ENCODE measurements at regions not wholly inside any gene's neighbourhood (a gene's known extent, or its start where the extent isn't known, plus 50 kb on each side); places are given as distances from the start of the nearest gene placed in this dataset.

- no peaks in the 10 kb centered on the region for H3K36me3 ChIP-seq (ENCODE audit: control insufficient read depth in 4 of 4, insufficient read depth in 4 of 4, low read length in 4 of 4)
- no peak overlapping the region for H3K4me3 ChIP-seq
- no peaks in the 10 kb centered on the region for H3K4me1 ChIP-seq (ENCODE audit: control insufficient read depth in 5 of 5, insufficient read depth in 5 of 5, low read length in 5 of 5)
- no peak for DNase-seq
- H3K9ac ChIP-seq (ENCODE audit: insufficient read depth in 1 of 2, low read length in 2 of 2), result no peak overlapping the region
- H3K27me3 ChIP-seq (ENCODE audit: control insufficient read depth in 3 of 3, insufficient read depth in 3 of 3, low read length in 2 of 3), result no peaks in the 10 kb centered on the region
- no peak overlapping the region for H3K27ac ChIP-seq (ENCODE audit: low read depth in 1 of 2, low read length in 1 of 2)
- 84 to 91% methylated on average over 1 of the region's 1 CpG for WGBS, 2 donors
- TF ChIP-seq CTCF (IDR thresholded peaks at IDR 0.05; ENCODE audit: control extremely low read depth, extremely low read depth), result no peak
- H3K9me3 ChIP-seq (ENCODE audit: control insufficient read depth in 4 of 4, insufficient read depth in 3 of 4, low read length in 3 of 4), result no peaks in the 10 kb centered on the region
- no peak for ATAC-seq (ENCODE audit: insufficient read depth, low FRiP score)
Measured at GRCh38 chr7:16317406-16317805, 103.9 kb downstream of the CRPPA start.

- no peaks in the 10 kb centered on the region for H3K36me3 ChIP-seq (ENCODE audit: control insufficient read depth in 4 of 4, insufficient read depth in 4 of 4, low read length in 4 of 4)
- H3K9ac ChIP-seq (ENCODE audit: insufficient read depth in 1 of 2, low read length in 2 of 2), result no peak overlapping the region
- ATAC-seq (ENCODE audit: insufficient read depth, low FRiP score) (no peak), DNase-seq (no peak)
- 93 to 98% methylated on average over 3 of the region's 3 CpGs for WGBS, 2 donors
- no peaks in the 10 kb centered on the region for H3K9me3 ChIP-seq (ENCODE audit: control insufficient read depth in 4 of 4, insufficient read depth in 3 of 4, low read length in 3 of 4)
- H3K4me3 ChIP-seq, result no peak overlapping the region
- no peaks in the 10 kb centered on the region for H3K4me1 ChIP-seq (ENCODE audit: control insufficient read depth in 5 of 5, insufficient read depth in 5 of 5, low read length in 5 of 5)
- H3K27ac ChIP-seq (ENCODE audit: low read depth in 1 of 2, low read length in 1 of 2), result no peak overlapping the region
- H3K27me3 ChIP-seq (ENCODE audit: control insufficient read depth in 3 of 3, insufficient read depth in 3 of 3, low read length in 2 of 3), result no peaks in the 10 kb centered on the region
- TF ChIP-seq CTCF (IDR thresholded peaks at IDR 0.05; ENCODE audit: control extremely low read depth, extremely low read depth), result no peak
Measured at GRCh38 chr7:16315280-16315679, 106.1 kb downstream of the CRPPA start.

GRCh38 chr7:16309129-16309528 is 112.2 kb downstream of the CRPPA start:
- WGBS, 2 donors, result 96 to 97% methylated on average over 2 of the region's 2 CpGs
- H3K4me3 ChIP-seq, result no peak overlapping the region
- H3K9me3 ChIP-seq (ENCODE audit: control insufficient read depth in 4 of 4, insufficient read depth in 3 of 4, low read length in 3 of 4), result no peaks in the 10 kb centered on the region
- no peak for TF ChIP-seq CTCF (IDR thresholded peaks at IDR 0.05; ENCODE audit: control extremely low read depth, extremely low read depth)
- ATAC-seq (ENCODE audit: insufficient read depth, low FRiP score), result no peak
- no peak for DNase-seq
- no peak overlapping the region for H3K9ac ChIP-seq (ENCODE audit: insufficient read depth in 1 of 2, low read length in 2 of 2)
- H3K27me3 ChIP-seq (ENCODE audit: control insufficient read depth in 3 of 3, insufficient read depth in 3 of 3, low read length in 2 of 3), result no peaks in the 10 kb centered on the region
- no peaks in the 10 kb centered on the region for H3K36me3 ChIP-seq (ENCODE audit: control insufficient read depth in 4 of 4, insufficient read depth in 4 of 4, low read length in 4 of 4)
- H3K4me1 ChIP-seq (ENCODE audit: control insufficient read depth in 5 of 5, insufficient read depth in 5 of 5, low read length in 5 of 5), result peaks cover 0 to 5% (median 0%) of the 10 kb centered on the region in 5 donors
- no peak overlapping the region for H3K27ac ChIP-seq (ENCODE audit: low read depth in 1 of 2, low read length in 1 of 2)

- TF ChIP-seq CTCF (IDR thresholded peaks at IDR 0.05; ENCODE audit: control extremely low read depth, extremely low read depth), result no peak
- Histone ChIP-seq H3K9me3 (ENCODE audit: control insufficient read depth in 4 of 4, insufficient read depth in 3 of 4, low read length in 3 of 4) (no peaks in the 10 kb centered on the region), H3K4me1 (ENCODE audit: control insufficient read depth in 5 of 5, insufficient read depth in 5 of 5, low read length in 5 of 5) (peaks cover 0 to 24% (median 0%) of the 10 kb centered on the region in 5 donors), H3K27me3 (ENCODE audit: control insufficient read depth in 3 of 3, insufficient read depth in 3 of 3, low read length in 2 of 3) (no peaks in the 10 kb centered on the region), H3K9ac (ENCODE audit: insufficient read depth in 1 of 2, low read length in 2 of 2) (no peak overlapping the region), H3K4me3 (no peak overlapping the region), H3K27ac (ENCODE audit: low read depth in 1 of 2, low read length in 1 of 2) (no peak overlapping the region), H3K36me3 (ENCODE audit: control insufficient read depth in 4 of 4, insufficient read depth in 4 of 4, low read length in 4 of 4) (no peaks in the 10 kb centered on the region)
- WGBS, 2 donors, result 68 to 79% methylated on average over 4 of the region's 4 CpGs
- DNase-seq, result peak in 2 of 3 donors; percentile 6 to 12
- ATAC-seq (ENCODE audit: insufficient read depth, low FRiP score), result no peak
Measured at GRCh38 chr7:16301291-16301690, 120.0 kb downstream of the CRPPA start.
